OCI-LY3 (cell line): ENCODE measurements at regions not wholly inside any gene's neighbourhood (a gene's known extent, or its start where the extent isn't known, plus 50 kb on each side); places are given as distances from the start of the nearest gene placed in this dataset.

Experiments
- CTCF ChIP-seq: fragments of 200-600, 300-600 bp; sonication (generic); IDR thresholded peaks from 2 replicates; pipeline ENCODE4 v1.5.1; 2014; ENCODE audit warnings: antibody characterized with exemption, low read length, low read depth
- EZH2phosphoT487 ChIP-seq: fragments of 200-600 bp; shearing (Covaris generic); IDR thresholded peaks from 2 replicates; pipeline ENCODE4 v1.6.1; 2018; ENCODE audit warnings: antibody characterized with exemption, mixed run types, low read depth

GRCh38 chr3:188067932-188068331 is 86.0 kb upstream of the LPP start:
- TF ChIP-seq CTCF, result no peak
- no peak for TF ChIP-seq EZH2phosphoT487
